ENCODE measurements at regions not wholly inside any gene's neighbourhood (a gene's known extent, or its start where the extent isn't known, plus 50 kb on each side); places are given as distances from the start of the nearest gene placed in this dataset.
"Not testable (repeated sequence)": the region's sequence is repeated elsewhere in the genome, so short reads cannot be mapped to it uniquely, and the experiment has no call there.

DNA sequence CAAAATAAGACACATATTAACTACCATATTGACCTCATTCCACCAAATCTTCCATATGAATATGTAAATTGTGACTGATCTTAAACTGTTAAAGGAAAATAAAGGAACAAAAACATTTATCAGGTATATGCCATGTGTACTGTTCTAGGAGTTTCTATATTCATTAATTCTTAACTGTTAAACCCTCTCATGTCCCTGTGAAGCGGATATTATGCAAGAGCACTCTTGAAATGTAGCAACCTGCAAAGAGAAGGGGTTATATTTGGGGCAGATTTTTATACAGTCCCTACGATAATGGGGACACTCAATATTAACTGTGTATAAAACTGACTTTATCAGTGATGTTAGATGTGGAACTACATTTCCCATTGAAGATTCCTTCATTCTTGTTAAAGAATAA lies 184.9 kb upstream of the OR13F1 start:
- in situ Hi-C loops (cut with HindIII; ENCODE audit: low pct_ligation_motif_present, low pct_unique_long_range_greater_than_20kb, low sequenced_read_pairs), result no loop called here

DNA sequence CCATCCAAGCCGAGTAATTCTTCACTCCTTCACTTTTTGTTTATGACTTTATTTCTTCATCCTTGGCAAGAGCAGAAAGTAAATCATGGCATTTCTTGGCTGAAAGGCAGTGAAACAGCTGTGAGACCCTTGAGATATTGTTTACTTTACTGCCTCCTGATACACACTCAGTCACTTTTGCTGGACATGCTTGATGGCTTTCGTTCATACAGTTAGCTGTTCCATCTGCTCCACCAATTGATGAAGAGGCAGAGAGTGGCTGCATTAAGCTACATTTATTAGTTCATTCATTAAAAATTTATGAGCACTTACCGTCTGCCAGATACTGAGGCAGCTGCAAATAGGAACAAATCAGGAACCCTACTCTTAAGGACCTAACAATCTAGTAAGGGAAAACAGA lies 184.4 kb upstream of the OR13F1 start:
- no peak for DNase-seq
- in situ Hi-C loops (cut with HindIII; ENCODE audit: low pct_ligation_motif_present, low pct_unique_long_range_greater_than_20kb, low sequenced_read_pairs), result no loop called here

More for the DNA sequence above, 184.9 kb upstream of the OR13F1 start:
- DNase-seq, result no peak

DNA sequence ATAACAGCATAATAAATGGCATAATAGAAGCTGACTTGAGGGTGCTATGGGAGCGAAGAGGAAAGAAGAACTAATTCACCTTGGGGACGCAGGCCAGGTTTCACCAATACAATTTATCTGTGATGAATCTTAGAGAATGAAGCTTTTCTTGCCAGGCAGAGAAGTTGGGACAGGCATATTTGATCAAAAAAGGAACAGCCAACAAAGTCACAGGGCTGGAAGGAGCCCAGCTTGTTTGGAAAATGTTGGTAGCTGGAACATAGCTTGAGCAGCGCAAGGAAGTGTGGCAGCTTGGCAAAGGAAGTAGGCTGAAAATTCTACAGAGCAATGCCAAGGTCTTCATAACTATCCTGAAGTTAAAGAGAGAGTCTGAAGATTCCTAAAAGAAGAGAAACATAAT lies 181.5 kb upstream of the OR13F1 start:
- in situ Hi-C loops (cut with HindIII; ENCODE audit: low pct_ligation_motif_present, low pct_unique_long_range_greater_than_20kb, low sequenced_read_pairs), result no loop called here
- DNase-seq, result no peak

- DNase-seq; in situ Hi-C loops (cut with HindIII; ENCODE audit: low pct_ligation_motif_present, low pct_unique_long_range_greater_than_20kb, low sequenced_read_pairs): not testable (repeated sequence)
These were observed 179.9 kb upstream of the OR13F1 start for GRCh38 chr9:104323967-104324694.

GRCh38 chr9:104326912-104327311 lies 177.2 kb upstream of the OR13F1 start:
- no peak for DNase-seq
- in situ Hi-C loops (cut with HindIII; ENCODE audit: low pct_ligation_motif_present, low pct_unique_long_range_greater_than_20kb, low sequenced_read_pairs), result no loop called here

DNA sequence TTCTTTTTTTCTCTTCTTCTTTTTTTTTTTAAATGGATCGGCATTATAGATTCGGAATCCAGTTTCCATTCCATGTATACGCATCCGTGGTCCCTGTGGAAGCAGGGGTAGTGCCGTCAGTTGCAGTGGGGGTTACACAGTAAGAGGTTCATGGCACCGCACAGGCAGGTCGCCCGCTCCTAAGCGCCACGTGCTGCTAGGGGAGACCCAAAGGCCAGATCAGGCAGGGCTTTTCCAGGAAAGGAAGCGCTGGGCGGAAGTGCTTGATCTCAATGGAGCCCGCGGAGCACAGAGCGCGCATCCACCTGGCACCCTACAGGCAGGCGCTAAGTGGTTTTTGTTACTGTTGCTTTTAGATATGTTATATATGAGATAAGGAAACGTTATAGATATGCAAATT lies 174.8 kb upstream of the OR13F1 start:
- in situ Hi-C loops (cut with HindIII; ENCODE audit: low pct_ligation_motif_present, low pct_unique_long_range_greater_than_20kb, low sequenced_read_pairs), result no loop called here
- no peak for DNase-seq

GRCh38 chr9:104330841-104331240 lies 173.2 kb upstream of the OR13F1 start:
- DNase-seq, result no peak
- in situ Hi-C loops (cut with HindIII; ENCODE audit: low pct_ligation_motif_present, low pct_unique_long_range_greater_than_20kb, low sequenced_read_pairs), result no loop called here

GRCh38 chr9:104334549-104334948 lies 169.5 kb upstream of the OR13F1 start:
- DNase-seq, result no peak
- in situ Hi-C loops (cut with HindIII; ENCODE audit: low pct_ligation_motif_present, low pct_unique_long_range_greater_than_20kb, low sequenced_read_pairs), result no loop called here

DNA sequence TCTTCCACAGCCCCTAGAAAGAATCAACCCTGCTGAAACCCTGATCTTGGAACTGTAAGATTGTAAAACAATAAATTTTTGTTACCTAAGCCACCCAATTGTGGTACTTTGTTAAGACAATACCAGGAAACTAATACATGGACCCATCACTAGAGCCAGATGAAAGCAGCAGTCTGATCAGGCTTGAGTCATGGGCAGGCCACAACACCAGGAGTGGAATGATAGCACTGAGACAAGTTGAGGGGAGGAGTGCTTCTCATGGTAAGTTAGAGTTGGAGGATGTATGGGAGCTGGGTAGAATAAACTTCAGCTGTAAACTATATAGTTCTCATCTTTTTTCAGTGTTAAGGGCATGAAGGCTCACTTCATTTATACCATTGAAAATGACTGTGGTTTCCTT lies 164.4 kb upstream of the OR13F1 start:
- in situ Hi-C loops (cut with HindIII; ENCODE audit: low pct_ligation_motif_present, low pct_unique_long_range_greater_than_20kb, low sequenced_read_pairs), result no loop called here
- DNase-seq, result no peak

DNA sequence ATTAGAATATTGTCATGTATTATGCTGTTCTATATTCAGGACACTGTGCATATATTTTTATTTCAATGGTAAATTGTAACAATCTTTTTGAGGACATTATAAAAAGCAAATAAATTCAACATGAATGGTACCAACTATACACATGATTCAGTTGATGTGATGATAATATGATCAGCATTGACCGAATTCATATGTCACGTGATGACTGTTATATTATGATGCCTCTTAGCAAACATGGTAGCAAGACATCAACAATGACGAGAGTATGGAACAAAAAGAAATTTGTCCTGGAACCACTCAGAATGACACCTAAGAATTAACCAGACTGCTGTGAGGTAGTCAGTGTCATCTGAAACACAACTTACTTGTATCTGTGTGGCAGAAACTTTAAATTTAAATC lies 161.5 kb upstream of the OR13F1 start:
- DNase-seq, result no peak
- in situ Hi-C loops (cut with HindIII; ENCODE audit: low pct_ligation_motif_present, low pct_unique_long_range_greater_than_20kb, low sequenced_read_pairs), result no loop called here

DNA sequence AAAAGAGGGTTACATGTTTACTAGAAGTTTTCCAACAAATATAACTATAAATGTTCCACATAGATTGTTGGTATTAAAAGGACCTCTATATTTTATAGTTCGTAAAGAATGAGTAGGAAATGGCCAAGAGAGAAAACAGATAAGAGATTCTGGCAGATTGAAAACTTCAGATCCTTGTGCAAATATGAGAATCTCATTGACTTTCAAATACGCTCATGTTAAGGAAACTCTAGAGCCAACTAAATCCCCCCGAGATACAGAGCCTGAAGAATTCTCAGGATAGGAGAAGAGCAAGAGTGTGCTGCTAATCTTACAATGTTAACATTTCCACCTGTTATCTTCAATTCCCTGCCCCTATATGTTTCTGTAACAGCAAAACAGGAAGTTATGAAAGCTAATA lies 159.0 kb upstream of the OR13F1 start:
- in situ Hi-C loops (cut with HindIII; ENCODE audit: low pct_ligation_motif_present, low pct_unique_long_range_greater_than_20kb, low sequenced_read_pairs), result no loop called here
- DNase-seq, result no peak

GRCh38 chr9:104350541-104350940 lies 153.5 kb upstream of the OR13F1 start:
- no peak for DNase-seq
- in situ Hi-C loops (cut with HindIII; ENCODE audit: low pct_ligation_motif_present, low pct_unique_long_range_greater_than_20kb, low sequenced_read_pairs), result no loop called here

DNA sequence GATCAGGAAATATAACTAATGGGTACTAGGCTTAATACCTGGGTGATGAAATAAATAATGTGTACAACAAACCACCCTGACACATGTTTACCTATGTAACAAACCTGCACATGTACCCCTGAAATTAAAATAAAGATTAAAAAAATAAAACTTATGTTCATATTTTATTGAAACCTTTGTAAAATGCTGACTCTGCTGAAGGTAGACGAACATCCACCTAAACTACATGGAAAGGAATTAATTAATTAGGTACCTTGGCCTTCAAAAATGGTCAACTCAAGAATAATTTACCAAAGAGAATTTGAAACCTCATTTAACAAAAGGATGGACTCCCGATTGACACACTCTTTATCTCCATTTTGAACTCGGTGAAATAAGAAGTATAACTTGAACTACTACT lies 152.3 kb upstream of the OR13F1 start:
- in situ Hi-C loops (cut with HindIII; ENCODE audit: low pct_ligation_motif_present, low pct_unique_long_range_greater_than_20kb, low sequenced_read_pairs), result no loop called here

GRCh38 chr9:104361207-104361606 lies 142.9 kb upstream of the OR13F1 start:
- in situ Hi-C loops (cut with HindIII; ENCODE audit: low pct_ligation_motif_present, low pct_unique_long_range_greater_than_20kb, low sequenced_read_pairs), result no loop called here
- no peak for DNase-seq

More for the DNA sequence above, 152.3 kb upstream of the OR13F1 start:
- no peak for DNase-seq

DNA sequence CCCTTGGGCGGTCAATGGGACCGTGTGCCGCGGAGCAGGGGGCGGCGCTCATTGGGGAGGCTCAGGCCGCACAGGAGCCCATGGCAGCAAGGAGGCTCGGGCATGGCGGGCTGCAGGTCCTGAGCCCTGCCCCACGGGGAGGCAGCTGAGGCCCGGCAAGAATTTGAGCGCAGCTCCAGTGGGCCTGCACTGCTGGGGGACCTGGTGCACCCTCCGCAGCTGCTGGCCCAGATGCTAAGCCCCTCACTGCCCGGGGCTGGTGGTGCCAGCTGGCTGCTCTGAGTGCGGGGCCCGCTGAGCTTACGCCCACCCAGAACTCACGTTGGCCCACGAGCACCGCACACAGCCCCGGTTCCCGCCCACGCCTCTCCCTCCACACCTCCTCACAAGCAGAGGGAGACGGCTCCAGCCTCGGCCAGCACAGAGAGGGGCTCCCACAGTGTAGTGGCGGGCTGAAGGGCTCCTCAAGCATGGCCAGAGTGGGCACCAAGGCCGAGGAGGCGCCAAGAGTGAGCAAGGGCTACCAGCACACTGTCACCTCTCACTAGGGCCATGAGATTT lies 141.1 kb upstream of the OR13F1 start:
- DNase-seq, result no peak
- in situ Hi-C loops (cut with HindIII; ENCODE audit: low pct_ligation_motif_present, low pct_unique_long_range_greater_than_20kb, low sequenced_read_pairs), result no loop called here

GRCh38 chr9:104367507-104367906 lies 136.6 kb upstream of the OR13F1 start:
- in situ Hi-C loops (cut with HindIII; ENCODE audit: low pct_ligation_motif_present, low pct_unique_long_range_greater_than_20kb, low sequenced_read_pairs), result no loop called here
- DNase-seq, result no peak

- DNase-seq; in situ Hi-C loops (cut with HindIII; ENCODE audit: low pct_ligation_motif_present, low pct_unique_long_range_greater_than_20kb, low sequenced_read_pairs): not testable (repeated sequence)
These were observed 135.7 kb upstream of the OR13F1 start for GRCh38 chr9:104368318-104368717.

DNA sequence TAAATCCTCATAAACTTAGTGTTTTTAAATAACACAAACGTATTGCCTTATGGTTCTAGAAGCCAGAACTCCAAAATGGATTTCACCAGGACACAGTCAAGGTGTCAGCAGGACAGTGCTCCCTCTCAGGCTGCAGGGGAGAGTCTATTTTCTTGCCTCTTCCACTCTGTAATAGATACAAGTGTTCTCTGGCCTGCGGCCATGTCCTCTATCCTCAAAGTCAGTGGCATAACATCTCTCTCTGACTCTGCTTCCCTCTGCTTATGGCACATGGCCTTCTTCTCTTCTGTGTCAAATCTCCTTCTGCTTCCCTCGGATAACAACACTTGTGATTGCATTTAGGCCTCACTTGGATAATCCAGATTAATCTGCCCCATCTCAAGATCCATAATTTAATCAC lies 129.4 kb upstream of the OR13F1 start:
- in situ Hi-C loops (cut with HindIII; ENCODE audit: low pct_ligation_motif_present, low pct_unique_long_range_greater_than_20kb, low sequenced_read_pairs), result no loop called here
- DNase-seq, result no peak

DNA sequence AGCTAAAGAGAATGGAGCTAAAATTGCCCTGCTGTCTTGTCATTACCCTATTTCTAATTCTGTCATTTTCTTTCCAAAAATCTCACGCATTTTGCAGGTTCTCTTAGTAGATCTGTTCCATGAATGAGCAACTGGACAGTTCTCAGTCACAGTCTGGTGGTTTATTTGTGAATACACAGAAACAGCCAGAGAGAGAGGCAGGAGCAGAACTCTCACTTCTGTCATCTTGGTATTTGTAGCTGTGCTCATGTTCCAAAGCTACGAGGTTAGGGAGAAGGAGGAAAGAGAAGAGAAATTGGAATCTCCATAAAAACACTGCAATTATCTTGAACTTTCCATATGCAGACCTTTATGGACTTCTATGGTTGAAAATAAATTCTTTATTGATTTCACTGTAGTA lies 118.0 kb upstream of the OR13F1 start:
- in situ Hi-C loops (cut with HindIII; ENCODE audit: low pct_ligation_motif_present, low pct_unique_long_range_greater_than_20kb, low sequenced_read_pairs), result no loop called here
- DNase-seq, result no peak

- in situ Hi-C loops (cut with HindIII; ENCODE audit: low pct_ligation_motif_present, low pct_unique_long_range_greater_than_20kb, low sequenced_read_pairs), result no loop called here
- peak; percentile 42 for DNase-seq
These were observed 117.5 kb upstream of the OR13F1 start for GRCh38 chr9:104386425-104387069.
